ENCODE measurements at regions not wholly inside any gene's neighbourhood (a gene's known extent, or its start where the extent isn't known, plus 50 kb on each side); places are given as distances from the start of the nearest gene placed in this dataset.

DNA sequence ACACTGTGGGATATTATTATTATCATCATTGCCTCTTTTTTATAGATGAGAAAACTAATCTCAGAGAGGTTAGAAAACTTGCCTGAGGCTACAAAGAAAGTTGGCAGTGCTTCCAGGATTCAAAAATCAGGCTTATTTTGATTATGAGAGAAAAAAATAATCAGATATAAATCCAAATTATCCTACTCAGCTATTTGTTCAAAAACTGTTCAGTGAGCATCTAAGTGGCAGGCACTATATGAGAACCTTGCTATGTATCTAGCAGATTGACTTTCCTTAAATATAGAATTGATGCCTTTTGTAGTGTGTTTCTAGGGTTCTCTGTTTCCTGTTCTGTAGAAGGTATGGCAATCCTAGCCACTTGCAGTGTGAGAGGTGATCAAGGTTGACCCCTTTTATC lies 60.0 kb upstream of the SLC35B4 start:
- TF ChIP-seq, protein P1, sequence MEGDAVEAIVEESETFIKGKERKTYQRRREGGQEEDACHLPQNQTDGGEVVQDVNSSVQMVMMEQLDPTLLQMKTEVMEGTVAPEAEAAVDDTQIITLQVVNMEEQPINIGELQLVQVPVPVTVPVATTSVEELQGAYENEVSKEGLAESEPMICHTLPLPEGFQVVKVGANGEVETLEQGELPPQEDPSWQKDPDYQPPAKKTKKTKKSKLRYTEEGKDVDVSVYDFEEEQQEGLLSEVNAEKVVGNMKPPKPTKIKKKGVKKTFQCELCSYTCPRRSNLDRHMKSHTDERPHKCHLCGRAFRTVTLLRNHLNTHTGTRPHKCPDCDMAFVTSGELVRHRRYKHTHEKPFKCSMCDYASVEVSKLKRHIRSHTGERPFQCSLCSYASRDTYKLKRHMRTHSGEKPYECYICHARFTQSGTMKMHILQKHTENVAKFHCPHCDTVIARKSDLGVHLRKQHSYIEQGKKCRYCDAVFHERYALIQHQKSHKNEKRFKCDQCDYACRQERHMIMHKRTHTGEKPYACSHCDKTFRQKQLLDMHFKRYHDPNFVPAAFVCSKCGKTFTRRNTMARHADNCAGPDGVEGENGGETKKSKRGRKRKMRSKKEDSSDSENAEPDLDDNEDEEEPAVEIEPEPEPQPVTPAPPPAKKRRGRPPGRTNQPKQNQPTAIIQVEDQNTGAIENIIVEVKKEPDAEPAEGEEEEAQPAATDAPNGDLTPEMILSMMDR (conservative IDR thresholded peaks at IDR 0.05; ENCODE audit: low read depth, low read length): no peak
- no peak for TF ChIP-seq EZH2 (IDR thresholded peaks at IDR 0.05; ENCODE audit: borderline replicate concordance, low read depth, low read length, poor library complexity, severe bottlenecking)

All from A673 (cell line).